Endothelial cell of umbilical vein (primary cell): ENCODE measurements at regions not wholly inside any gene's neighbourhood (a gene's known extent, or its start where the extent isn't known, plus 50 kb on each side); places are given as distances from the start of the nearest gene placed in this dataset.
A peak's percentile ranks its signal among the peaks of the same experiment; 100 is the strongest.

ENCODE experiments used
- BruUV-seq: library from RNA; stranded (reverse); fragments of 400-500 nt; replicated peaks from 2 replicates; lab custom pipeline; 2021; lab: Mats Ljungman, UMichigan
- CTCF ChIA-PET: fragments of 300-600, 350-600 bp; sonication (Branson Sonifier 250); formaldehyde crosslinking; loops from one replicate; lab custom pipeline; 2021; ENCODE audit warnings: antibody characterized with exemption, inconsistent platforms; lab: Charles Lee
- POLR2A ChIA-PET: fragments of 300-600, 350-600 bp; sonication (Branson Sonifier 250); formaldehyde crosslinking; loops from one replicate; lab custom pipeline; 2021; ENCODE audit warnings: antibody characterized with exemption, inconsistent platforms; lab: Charles Lee
- DNase-seq: peaks from one replicate; pipeline ENCODE4 v3.0.0-alpha.2; 2011; ENCODE audit warnings: low read depth, low spot score
- FAIRE-seq: peaks from 2 replicates; lab custom pipeline; 2011; peaks lifted over from hg19 to GRCh38; lab: Jason Lieb, UNC
- H2AFZ ChIP-seq: 2 replicates; pipeline ENCODE4 v1.6.0; 2012; ENCODE audit warnings: low read depth, low read length, control low read depth, inconsistent platforms
- H3K27ac ChIP-seq: 2 replicates; pipeline ENCODE4 v1.5.1; 2011; ENCODE audit warnings: low read depth, mild to moderate bottlenecking, control low read depth, low read length, moderate library complexity; ENCODE audit not compliant: insufficient read depth
- H3K27me3 ChIP-seq, 2 experiments: 2 replicates each; pipeline versions ENCODE4 v1.6.0 to v1.6.1; 2011; ENCODE audit warnings: low read length in 2 of 2, mixed read lengths in 1 of 2; ENCODE audit not compliant: control insufficient read depth in 2 of 2, insufficient read depth in 2 of 2
- H3K36me3 ChIP-seq, 2 experiments: 2 replicates in 1 of 2; 3 replicates in 1 of 2; pipeline ENCODE4 v1.5.1; 2011; ENCODE audit warnings: low read length in 2 of 2, mild to moderate bottlenecking in 1 of 2, moderate library complexity in 1 of 2; ENCODE audit not compliant: control insufficient read depth in 2 of 2, insufficient read depth in 2 of 2; ENCODE audit errors: extremely low read depth in 1 of 2
- H3K4me1 ChIP-seq: 3 replicates; pipeline ENCODE4 v1.5.1; 2011; ENCODE audit warnings: mild to moderate bottlenecking, low read length; ENCODE audit not compliant: control insufficient read depth, insufficient read depth; ENCODE audit errors: extremely low read depth
- H3K4me2 ChIP-seq: 2 replicates; pipeline ENCODE4 v1.6.1; 2011; ENCODE audit warnings: low read length, control low read depth, mixed read lengths; ENCODE audit not compliant: insufficient read depth
- H3K4me3 ChIP-seq, 3 experiments: fragments of 200-600 bp in 1 of 3; sonication (generic), shearing (Covaris generic) in 1 of 3; replicated peaks in 1 of 3; 2 replicates each; pipeline ENCODE4 v1.5.1; 2011 to 2016; ENCODE audit warnings: control low read depth in 3 of 3, low read length in 3 of 3, mild to moderate bottlenecking in 2 of 3, inconsistent platforms in 1 of 3, low read depth in 1 of 3, moderate library complexity in 1 of 3; ENCODE audit not compliant: insufficient read depth in 1 of 3
- H3K79me2 ChIP-seq: 2 replicates; pipeline ENCODE4 v1.6.0; 2012; ENCODE audit warnings: low read length, inconsistent platforms; ENCODE audit not compliant: control insufficient read depth, insufficient read depth
- H3K9ac ChIP-seq: replicated peaks from 2 replicates; pipeline ENCODE3; 2011; ENCODE audit warnings: low read length, control low read depth; ENCODE audit not compliant: insufficient read depth; ENCODE audit errors: extremely low read depth
- H3K9me1 ChIP-seq: replicated peaks from 3 replicates; pipeline ENCODE4 v1.6.0; 2011; ENCODE audit warnings: mild to moderate bottlenecking, low read length; ENCODE audit not compliant: control insufficient read depth, insufficient read depth; ENCODE audit errors: extremely low read depth
- H3K9me3 ChIP-seq: replicated peaks from 2 replicates; pipeline ENCODE4 v1.5.1; 2012; ENCODE audit warnings: low read length, inconsistent platforms; ENCODE audit not compliant: control insufficient read depth, insufficient read depth
- H4K20me1 ChIP-seq: replicated peaks from 2 replicates; pipeline ENCODE3; 2011; ENCODE audit warnings: mild to moderate bottlenecking, low read length; ENCODE audit not compliant: control insufficient read depth, insufficient read depth; ENCODE audit errors: extremely low read depth
- EZH2 ChIP-seq: IDR thresholded peaks from 2 replicates; pipeline ENCODE4 v1.6.1; 2012; ENCODE audit warnings: borderline replicate concordance, low read depth, mild to moderate bottlenecking, moderate library complexity, low read length, inconsistent platforms; ENCODE audit not compliant: severe bottlenecking
- FOS ChIP-seq: IDR thresholded peaks from 2 replicates; pipeline ENCODE4 v1.6.1; 2011; ENCODE audit warnings: mild to moderate bottlenecking, low read length, moderate library complexity, borderline replicate concordance; ENCODE audit not compliant: insufficient read depth
- GATA2 ChIP-seq: IDR thresholded peaks from 2 replicates; pipeline ENCODE4 v1.7.0; 2011; ENCODE audit warnings: low read depth, mild to moderate bottlenecking, moderate library complexity, mixed read lengths, low read length; ENCODE audit not compliant: insufficient read length, insufficient read depth
- JUN ChIP-seq: IDR thresholded peaks from 2 replicates; pipeline ENCODE4 v1.6.1; 2011; ENCODE audit warnings: borderline replicate concordance, low read depth; ENCODE audit not compliant: insufficient read length, insufficient read depth
- MYC ChIP-seq: IDR thresholded peaks from one replicate; pipeline ENCODE4 v1.6.1; 2011; ENCODE audit warnings: mild to moderate bottlenecking, low read depth, low read length
- POLR2A ChIP-seq: IDR thresholded peaks from 2 replicates; pipeline ENCODE4 v1.6.1; 2012; ENCODE audit warnings: low read depth, mild to moderate bottlenecking, control low read depth, low read length
- POLR2AphosphoS5 ChIP-seq: IDR thresholded peaks from 2 replicates; pipeline ENCODE4 v1.6.1; 2012; ENCODE audit warnings: low read depth, mild to moderate bottlenecking, control low read depth, low read length, moderate library complexity; ENCODE audit not compliant: insufficient read depth
- dilution Hi-C: fragments of 300-500 bp; cut with MboI; formaldehyde crosslinking; loops from one replicate; pipeline ENCODE4 v1.15.0; 2019; ENCODE audit warnings: low sequenced_read_pairs; ENCODE audit not compliant: extremely low pct_ligation_motif_present
- intact Hi-C: fragments of 100-400 bp; cut with micrococcal nuclease; formaldehyde crosslinking; loops from one replicate; pipeline ENCODE4 v1.10.0; 2022
- TF ChIP-seq, protein P1 (sequence below), 2 donors: IDR thresholded peaks; 1 replicate in 1 of 2; 2 replicates in 1 of 2; pipeline ENCODE4 v1.5.1; 2011; ENCODE audit warnings: low read length in 2 of 2, mild to moderate bottlenecking in 2 of 2, moderate library complexity in 2 of 2, control low read depth in 1 of 2, inconsistent platforms in 1 of 2, low read depth in 1 of 2; ENCODE audit not compliant: insufficient read depth in 1 of 2; ENCODE audit errors: extremely low read depth in 1 of 2
- TF ChIP-seq, protein P2 (sequence below): IDR thresholded peaks from 2 replicates; pipeline ENCODE4 v1.6.1; 2011; ENCODE audit not compliant: insufficient read depth, insufficient read length

DNA sequence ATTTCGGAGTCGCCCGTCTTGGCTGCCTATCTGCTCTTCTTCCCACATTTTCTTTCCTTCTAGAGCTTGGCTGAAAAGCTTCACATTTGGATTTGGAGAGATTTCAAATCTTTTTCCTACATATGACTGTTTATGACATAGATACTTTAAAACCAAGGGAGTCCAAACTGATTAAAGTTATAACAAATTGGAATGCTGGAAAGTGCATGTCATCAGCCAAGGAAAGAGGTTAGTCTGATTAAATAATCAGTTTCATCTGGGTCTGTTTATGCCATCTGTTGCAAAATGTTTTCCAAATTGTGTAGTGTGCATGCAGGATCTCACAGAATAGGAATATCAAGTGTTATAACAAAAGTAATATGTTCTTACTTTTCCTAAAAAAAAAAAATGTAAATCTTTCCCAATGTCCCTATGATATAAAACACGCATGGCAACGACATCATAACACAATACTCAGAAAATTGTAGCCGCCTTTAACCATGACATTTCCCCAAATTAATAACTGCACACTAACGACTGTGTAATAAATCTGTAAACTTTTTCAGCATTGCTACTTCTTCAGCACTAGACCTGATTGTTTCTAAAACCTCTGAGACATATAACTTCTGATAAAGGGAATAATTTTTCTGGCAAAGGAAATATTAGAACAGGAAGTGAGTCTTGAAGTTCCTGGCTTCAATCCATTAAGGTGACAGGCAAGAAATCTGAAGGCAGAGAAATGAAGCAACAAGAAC is 230.2 kb upstream of the FOXQ1 start:
- Histone ChIP-seq H3K79me2 (no peaks in the 10 kb centered on the region), H3K4me1 (no peaks in the 10 kb centered on the region), H3K36me3 (no peaks in the 10 kb centered on the region), H3K27ac (no peak overlapping the region), H4K20me1 (no peaks in the 10 kb centered on the region), H3K9ac (no peak overlapping the region), H3K4me2 (no peak overlapping the region), H3K9me3 (no peaks in the 10 kb centered on the region), H3K4me3 (no peak overlapping the region), H2AFZ (no peak overlapping the region), H3K9me1 (no peaks in the 10 kb centered on the region), H3K27me3 (no peaks in the 10 kb centered on the region)
- peak; percentile 2 for DNase-seq
- TF ChIP-seq GATA2: no peak
- no peak for TF ChIP-seq FOS
- TF ChIP-seq EZH2: no peak
- dilution Hi-C loops: no loop called here
- ChIA-PET POLR2A (no interaction called here), CTCF (no interaction called here)
- BruUV-seq: no TSS peak
- intact Hi-C loops: no loop called here
- FAIRE-seq: no peak

DNA sequence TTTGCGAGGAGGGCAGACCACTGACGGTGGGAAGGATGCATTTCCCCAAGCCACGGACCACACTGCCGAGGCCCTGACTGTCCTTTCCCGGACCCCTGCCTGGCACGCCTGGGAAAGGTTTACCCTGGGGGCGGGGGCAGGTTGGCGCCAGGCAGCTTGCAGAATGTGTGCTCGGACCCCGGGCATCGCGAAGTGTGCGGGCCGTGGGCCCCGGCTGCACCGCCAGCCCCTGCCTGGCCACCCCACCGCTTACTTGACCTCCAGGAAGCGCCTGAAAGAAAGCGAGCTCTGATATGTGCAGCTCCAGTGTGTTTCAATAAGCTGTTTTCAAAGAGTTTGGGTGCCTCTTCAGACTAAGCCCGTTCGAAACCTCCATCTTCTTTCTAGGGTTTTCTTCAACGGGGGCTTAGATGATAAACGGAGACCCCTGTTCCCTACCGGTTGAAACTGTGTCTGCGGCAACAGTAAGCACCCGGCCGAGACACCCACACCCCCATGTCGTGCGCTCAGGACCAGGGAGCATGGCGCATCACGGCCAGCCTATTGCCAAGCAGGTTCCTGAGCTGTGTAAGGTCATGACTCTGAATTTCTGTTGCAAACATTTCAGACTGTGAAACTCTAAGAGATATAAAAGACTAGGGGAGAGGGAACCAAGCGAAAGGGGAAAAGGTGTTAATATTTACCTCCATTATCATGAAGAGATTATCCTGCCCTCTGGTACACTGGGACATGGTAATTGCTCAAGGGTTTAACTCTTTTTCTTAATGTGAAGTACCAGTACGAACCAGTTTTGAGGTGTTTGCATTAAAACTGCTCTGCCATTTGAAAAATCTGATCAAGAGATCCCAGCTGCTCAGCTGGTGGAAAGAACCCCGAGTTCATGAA is 231.2 kb upstream of the FOXQ1 start:
- no peak for FAIRE-seq
- Histone ChIP-seq H3K79me2 (no peaks in the 10 kb centered on the region), H3K9ac (no peak overlapping the region), H3K9me3 (no peaks in the 10 kb centered on the region), H3K9me1 (no peaks in the 10 kb centered on the region), H3K36me3 (no peaks in the 10 kb centered on the region), H3K4me2 (no peak overlapping the region), H3K27me3 (no peaks in the 10 kb centered on the region), H3K4me1 (no peaks in the 10 kb centered on the region), H3K4me3 (no peak overlapping the region), H2AFZ (no peak overlapping the region), H3K27ac (no peak overlapping the region), H4K20me1 (no peaks in the 10 kb centered on the region)
- TF ChIP-seq GATA2 (no peak), POLR2A (no peak), FOS (no peak), EZH2 (no peak), MYC (no peak), POLR2AphosphoS5 (no peak), JUN (no peak)
- TF ChIP-seq, protein P1, sequence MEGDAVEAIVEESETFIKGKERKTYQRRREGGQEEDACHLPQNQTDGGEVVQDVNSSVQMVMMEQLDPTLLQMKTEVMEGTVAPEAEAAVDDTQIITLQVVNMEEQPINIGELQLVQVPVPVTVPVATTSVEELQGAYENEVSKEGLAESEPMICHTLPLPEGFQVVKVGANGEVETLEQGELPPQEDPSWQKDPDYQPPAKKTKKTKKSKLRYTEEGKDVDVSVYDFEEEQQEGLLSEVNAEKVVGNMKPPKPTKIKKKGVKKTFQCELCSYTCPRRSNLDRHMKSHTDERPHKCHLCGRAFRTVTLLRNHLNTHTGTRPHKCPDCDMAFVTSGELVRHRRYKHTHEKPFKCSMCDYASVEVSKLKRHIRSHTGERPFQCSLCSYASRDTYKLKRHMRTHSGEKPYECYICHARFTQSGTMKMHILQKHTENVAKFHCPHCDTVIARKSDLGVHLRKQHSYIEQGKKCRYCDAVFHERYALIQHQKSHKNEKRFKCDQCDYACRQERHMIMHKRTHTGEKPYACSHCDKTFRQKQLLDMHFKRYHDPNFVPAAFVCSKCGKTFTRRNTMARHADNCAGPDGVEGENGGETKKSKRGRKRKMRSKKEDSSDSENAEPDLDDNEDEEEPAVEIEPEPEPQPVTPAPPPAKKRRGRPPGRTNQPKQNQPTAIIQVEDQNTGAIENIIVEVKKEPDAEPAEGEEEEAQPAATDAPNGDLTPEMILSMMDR (IDR thresholded peaks at IDR 0.05; ENCODE audit: extremely low read depth in 1 of 2, insufficient read depth in 1 of 2, low read depth in 1 of 2, low read length in 2 of 2): no peak
- TF ChIP-seq, protein P2, sequence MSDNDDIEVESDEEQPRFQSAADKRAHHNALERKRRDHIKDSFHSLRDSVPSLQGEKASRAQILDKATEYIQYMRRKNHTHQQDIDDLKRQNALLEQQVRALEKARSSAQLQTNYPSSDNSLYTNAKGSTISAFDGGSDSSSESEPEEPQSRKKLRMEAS: no peak
- CTCF ChIA-PET: no interaction called here
- no TSS peak for BruUV-seq
- dilution Hi-C loops (no loop called here), intact Hi-C loops (no loop called here)
- no peak for DNase-seq
- POLR2A ChIA-PET: no interaction called here
